GM12891 (cell line): ENCODE measurements at regions not wholly inside any gene's neighbourhood (a gene's known extent, or its start where the extent isn't known, plus 50 kb on each side); places are given as distances from the start of the nearest gene placed in this dataset.

Experiments
- PAX5 ChIP-seq: IDR thresholded peaks from 2 replicates; pipeline ENCODE4 v1.6.1; 2011; ENCODE audit warnings: low read length, moderate library complexity, mild to moderate bottlenecking; ENCODE audit not compliant: insufficient read depth, severe bottlenecking
- POLR2A ChIP-seq: IDR thresholded peaks from 2 replicates; pipeline ENCODE4 v1.6.1; 2011; ENCODE audit warnings: low read depth, low read length, control low read depth
- POLR2AphosphoS5 ChIP-seq: IDR thresholded peaks from 2 replicates; pipeline ENCODE4 v1.6.1; 2011; ENCODE audit warnings: low read depth, low read length, control low read depth
- POU2F2 ChIP-seq: IDR thresholded peaks from 2 replicates; pipeline ENCODE4 v1.6.1; 2011; ENCODE audit warnings: low read depth, mild to moderate bottlenecking, control low read depth, low read length, moderate library complexity
- SPI1 ChIP-seq: IDR thresholded peaks from 2 replicates; pipeline ENCODE4 v1.6.1; 2011; ENCODE audit warnings: low read depth, low read length, control low read depth

GRCh38 chr1:177440821-177441220, 270.1 kb downstream of the BRINP2 start:
- TF ChIP-seq POLR2AphosphoS5 = no peak
- TF ChIP-seq SPI1 = no peak
- no peak for TF ChIP-seq POLR2A
- no peak for TF ChIP-seq PAX5
- no peak for TF ChIP-seq POU2F2
